ENCODE measurements at regions not wholly inside any gene's neighbourhood (a gene's known extent, or its start where the extent isn't known, plus 50 kb on each side); places are given as distances from the start of the nearest gene placed in this dataset.

DNA sequence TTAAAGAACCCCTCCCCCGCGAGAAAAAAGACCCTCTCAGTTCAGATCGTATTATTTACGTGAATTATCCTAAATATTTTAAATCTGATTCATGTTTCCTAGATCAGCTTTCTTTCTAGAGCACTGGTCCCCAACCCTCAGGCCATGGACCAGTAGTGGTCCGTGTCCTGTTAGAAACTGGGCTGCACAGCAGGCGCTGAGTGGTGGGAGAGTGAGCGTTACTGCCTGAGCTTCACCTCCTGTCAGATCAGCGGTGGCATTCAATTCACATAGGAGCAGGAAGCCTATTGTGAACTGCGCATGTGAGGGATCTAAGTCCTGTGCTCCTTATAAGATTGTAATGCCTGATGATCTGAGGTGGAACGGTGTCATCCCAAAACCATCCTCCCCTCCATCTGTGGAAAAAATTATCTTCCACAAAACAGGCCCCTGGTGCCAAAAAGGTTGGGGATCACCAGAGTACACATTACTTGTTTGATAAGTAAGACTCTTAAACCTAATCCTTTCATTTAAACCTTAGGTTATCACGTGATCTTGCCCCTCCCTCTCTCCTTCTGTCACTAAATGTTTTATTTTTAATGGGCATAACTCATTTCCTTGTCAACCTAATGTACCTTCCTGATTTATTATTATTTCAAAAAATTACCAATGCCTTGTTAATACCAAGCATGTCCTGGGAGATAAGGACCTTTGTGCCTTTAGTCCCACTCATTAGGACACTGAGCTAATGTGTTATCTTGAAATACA is 442.9 kb downstream of the TLL1 start:
- no peak overlapping the region for H3K23ac ChIP-seq (ENCODE audit: low read depth, low read length)
- in situ Hi-C loops (cut with MboI; ENCODE audit: low sequenced_read_pairs), result no loop called here

More for the DNA sequence above, 442.9 kb downstream of the TLL1 start:
- no peaks in the 10 kb centered on the region for H3K9me1 ChIP-seq (ENCODE audit: insufficient read depth, low read length)
- no peak overlapping the region for H3K56ac ChIP-seq (ENCODE audit: extremely low read depth, insufficient read depth, low read length)
- H2BK20ac ChIP-seq (ENCODE audit: low read depth, low read length), result no peak overlapping the region
- H2BK5ac ChIP-seq (ENCODE audit: low read depth, low read length, poor library complexity, severe bottlenecking), result no peak overlapping the region
- 50% methylated on average over 1 of the region's 11 CpGs; no CpG with 5 or more reads in 1 of the 2 experiments for WGBS, 2 experiments (ENCODE audit: extremely low coverage in 2 of 2, insufficient read length in 1 of 2)
- DNase-seq (no peak), ATAC-seq (ENCODE audit: low read depth) (no peak)
- no peak overlapping the region for H4K5ac ChIP-seq (ENCODE audit: low read depth, low read length)
- H2AK9ac ChIP-seq (replicated peaks; ENCODE audit: low read depth, low read length, poor library complexity), result no peak overlapping the region
- no peak overlapping the region for H2BK15ac ChIP-seq (ENCODE audit: low read depth, low read length)
- H3K4ac ChIP-seq (ENCODE audit: low read depth, low read length), result no peak overlapping the region
- H3K36me3 ChIP-seq (ENCODE audit: control insufficient read depth, insufficient read depth, low read length), result no peaks in the 10 kb centered on the region
- CTCF ChIA-PET, result no interaction called here
- H3K27ac ChIP-seq (ENCODE audit: insufficient read depth, low read length), result no peak overlapping the region
- no peaks in the 10 kb centered on the region for H3K27me3 ChIP-seq (ENCODE audit: control insufficient read depth, insufficient read depth, low read length)
- dilution Hi-C loops (cut with HindIII; ENCODE audit: low sequenced_read_pairs, unreplicated experiment) (no loop called here), intact Hi-C loops (cut with micrococcal nuclease) (no loop called here)
- no peak overlapping the region for H3K4me2 ChIP-seq (ENCODE audit: low read depth, low read length)
- H3K9me3 ChIP-seq (ENCODE audit: control insufficient read depth, insufficient read depth, low read length), result peaks cover 7% of the 10 kb centered on the region
- no peak overlapping the region for H3K4me3 ChIP-seq (ENCODE audit: insufficient read depth, low read depth, low read length)
- H4K91ac ChIP-seq (ENCODE audit: insufficient read depth, low read depth, low read length), result no peak overlapping the region
- H3K18ac ChIP-seq (ENCODE audit: low read depth, low read length), result no peak overlapping the region
- H3K14ac ChIP-seq (replicated peaks; ENCODE audit: low read depth, low read length), result no peak overlapping the region
- no peak overlapping the region for H2BK120ac ChIP-seq (ENCODE audit: low read depth, low read length)
- no peak overlapping the region for H3K9ac ChIP-seq (ENCODE audit: low read depth, low read length)
- H4K8ac ChIP-seq (ENCODE audit: low read depth in 2 of 2, low read length in 2 of 2), result no peak overlapping the region
- TF ChIP-seq NFE2L2 (IDR thresholded peaks at IDR 0.05; ENCODE audit: low read depth, low read length) (no peak), RCOR1 (IDR thresholded peaks at IDR 0.05; ENCODE audit: insufficient replicate concordance, low read length) (no peak), CHD1 (IDR thresholded peaks at IDR 0.05; ENCODE audit: low read depth, low read length) (no peak), ELK1 (IDR thresholded peaks at IDR 0.05; ENCODE audit: borderline replicate concordance, low read depth, low read length) (no peak), MAZ (IDR thresholded peaks at IDR 0.05; ENCODE audit: borderline replicate concordance, low read depth, low read length) (no peak), CTCF (conservative IDR thresholded peaks at IDR 0.05; ENCODE audit: low read depth, low read length) (no peak), CEBPB (IDR thresholded peaks at IDR 0.05; ENCODE audit: low read depth, low read length) (no peak)
- H3K4me1 ChIP-seq (ENCODE audit: control insufficient read depth, insufficient read depth, low read length), result no peaks in the 10 kb centered on the region
- no peaks in the 10 kb centered on the region for H3K79me1 ChIP-seq (ENCODE audit: low read depth in 1 of 2, low read length in 2 of 2)
- no peaks in the 10 kb centered on the region for H4K20me1 ChIP-seq (ENCODE audit: insufficient read depth, low read length)
- BruUV-seq (replicated peaks), result no TSS peak
- POLR2A ChIA-PET (ENCODE audit: unreplicated experiment), result no interaction called here
- no peak overlapping the region for H2AK5ac ChIP-seq (ENCODE audit: low read depth, low read length)
- no peak overlapping the region for H2AFZ ChIP-seq (replicated peaks; ENCODE audit: low read length, poor library complexity)

Measured in IMR-90 (cell line).